ENCODE measurements at regions not wholly inside any gene's neighbourhood (a gene's known extent, or its start where the extent isn't known, plus 50 kb on each side); places are given as distances from the start of the nearest gene placed in this dataset.

- peak; percentile 13 for DNase-seq (ENCODE audit: low read depth, low spot score)
Measured at GRCh38 chr5:35478856-35479682, 138.6 kb upstream of the SPEF2 start.

- DNase-seq (ENCODE audit: low read depth, low spot score), result no peak
Measured at GRCh38 chr5:35477911-35478310, 139.8 kb upstream of the SPEF2 start.

GRCh38 chr5:35477321-35477720, 140.3 kb upstream of the SPEF2 start:
- no peak for DNase-seq (ENCODE audit: low read depth, low spot score)

GRCh38 chr5:35476797-35477196, 140.9 kb upstream of the SPEF2 start:
- DNase-seq (ENCODE audit: low read depth, low spot score), result no peak

- no peak for DNase-seq (ENCODE audit: low read depth, low spot score)
Measured at GRCh38 chr5:35476036-35476435, 141.6 kb upstream of the SPEF2 start.

- DNase-seq (ENCODE audit: low read depth, low spot score), result no peak
Measured at GRCh38 chr5:35473589-35473988, 144.1 kb upstream of the SPEF2 start.

- DNase-seq (ENCODE audit: low read depth, low spot score), result no peak
Measured at GRCh38 chr5:35470866-35471265, 146.8 kb upstream of the SPEF2 start.

- no peak for DNase-seq (ENCODE audit: low read depth, low spot score)
Measured at GRCh38 chr5:35468811-35469210, 148.9 kb upstream of the SPEF2 start.

GRCh38 chr5:35466746-35467145, 150.9 kb upstream of the SPEF2 start:
- DNase-seq (ENCODE audit: low read depth, low spot score), result no peak

GRCh38 chr5:35464757-35465156, 152.9 kb upstream of the SPEF2 start:
- DNase-seq (ENCODE audit: low read depth, low spot score), result no peak

GRCh38 chr5:35461530-35461929, 156.1 kb upstream of the SPEF2 start:
- DNase-seq (ENCODE audit: low read depth, low spot score), result no peak

- DNase-seq (ENCODE audit: low read depth, low spot score), result no peak
Measured at GRCh38 chr5:35458824-35459207, 158.8 kb upstream of the SPEF2 start.

GRCh38 chr5:35457912-35458823, 159.5 kb upstream of the SPEF2 start:
- no peak for DNase-seq (ENCODE audit: low read depth, low spot score)

GRCh38 chr5:35456506-35456905, 161.2 kb upstream of the SPEF2 start:
- no peak for DNase-seq (ENCODE audit: low read depth, low spot score)

- no peak for DNase-seq (ENCODE audit: low read depth, low spot score)
Measured at GRCh38 chr5:35454011-35454525, 163.6 kb upstream of the SPEF2 start.

- DNase-seq (ENCODE audit: low read depth, low spot score), result no peak
Measured at GRCh38 chr5:35443803-35444595, 173.7 kb upstream of the SPEF2 start.

- no peak for DNase-seq (ENCODE audit: low read depth, low spot score)
Measured at GRCh38 chr5:35442885-35443639, 174.6 kb upstream of the SPEF2 start.

- no peak for DNase-seq (ENCODE audit: low read depth, low spot score)
Measured at GRCh38 chr5:35440409-35440808, 177.3 kb upstream of the SPEF2 start.

- DNase-seq (ENCODE audit: low read depth, low spot score), result no peak
Measured at GRCh38 chr5:35438786-35439185, 178.9 kb upstream of the SPEF2 start.

- no peak for DNase-seq (ENCODE audit: low read depth, low spot score)
Measured at GRCh38 chr5:35438288-35438687, 179.4 kb upstream of the SPEF2 start.
